GM20431 (cell line): ENCODE measurements at regions not wholly inside any gene's neighbourhood (a gene's known extent, or its start where the extent isn't known, plus 50 kb on each side); places are given as distances from the start of the nearest gene placed in this dataset.

Experiments
- in situ Hi-C: fragments of 300-500 bp; cut with MseI, MboI; formaldehyde crosslinking; loops from one replicate; pipeline ENCODE4 v1.15.0; 2020; ENCODE audit warnings: low sequenced_read_pairs; ENCODE audit not compliant: unreplicated experiment

GRCh38 chrX:79300856-79301255 lies 66.3 kb downstream of the ITM2A start:
- in situ Hi-C loops = no loop called here

- in situ Hi-C loops = loop anchor here (25.0 kb wide), 1 partner anchor 353 kb away; the partner anchor contains the start of gene P2RY10
These were observed 76.5 kb downstream of the ITM2A start for GRCh38 chrX:79290596-79290995.

GRCh38 chrX:79288733-79289132 lies 78.4 kb downstream of the ITM2A start:
- in situ Hi-C loops = loop anchor here (25.0 kb wide), 1 partner anchor 351 kb away; the partner anchor contains the start of gene P2RY10

GRCh38 chrX:79287724-79288123 lies 79.4 kb downstream of the ITM2A start:
- in situ Hi-C loops = loop anchor here (25.0 kb wide), 1 partner anchor 350 kb away; the partner anchor contains the start of gene P2RY10

GRCh38 chrX:79281775-79282174 lies 85.4 kb downstream of the ITM2A start:
- in situ Hi-C loops = loop anchor here (25.0 kb wide), 1 partner anchor 344 kb away; the partner anchor contains the start of gene P2RY10

- in situ Hi-C loops = loop anchor here (25.0 kb wide), 1 partner anchor 108 kb away; no protein-coding TSS in a partner anchor
These were observed 96.7 kb downstream of the ITM2A start for GRCh38 chrX:79270401-79270800.

- in situ Hi-C loops = loop anchor here (25.0 kb wide), 1 partner anchor 106 kb away; no protein-coding TSS in a partner anchor
These were observed 98.3 kb downstream of the ITM2A start for GRCh38 chrX:79268788-79269187.

GRCh38 chrX:79266702-79267101 lies 100.4 kb downstream of the ITM2A start:
- in situ Hi-C loops = loop anchor here (25.0 kb wide), 1 partner anchor 104 kb away; no protein-coding TSS in a partner anchor

- in situ Hi-C loops = loop anchor here (25.0 kb wide), 1 partner anchor 101 kb away; no protein-coding TSS in a partner anchor
These were observed 103.6 kb downstream of the ITM2A start for GRCh38 chrX:79263550-79263949.

- in situ Hi-C loops = loop anchor here (25.0 kb wide), 1 partner anchor 97 kb away; no protein-coding TSS in a partner anchor
These were observed 108.0 kb downstream of the ITM2A start for GRCh38 chrX:79259073-79259689.

GRCh38 chrX:79243691-79244090 lies 99.2 kb downstream of the GPR174 start:
- in situ Hi-C loops = no loop called here

- in situ Hi-C loops = no loop called here
These were observed 91.4 kb downstream of the GPR174 start for GRCh38 chrX:79235899-79236298.

- in situ Hi-C loops = no loop called here
These were observed 87.2 kb downstream of the GPR174 start for GRCh38 chrX:79231662-79232061.
